ENCODE measurements at regions not wholly inside any gene's neighbourhood (a gene's known extent, or its start where the extent isn't known, plus 50 kb on each side); places are given as distances from the start of the nearest gene placed in this dataset.

DNA sequence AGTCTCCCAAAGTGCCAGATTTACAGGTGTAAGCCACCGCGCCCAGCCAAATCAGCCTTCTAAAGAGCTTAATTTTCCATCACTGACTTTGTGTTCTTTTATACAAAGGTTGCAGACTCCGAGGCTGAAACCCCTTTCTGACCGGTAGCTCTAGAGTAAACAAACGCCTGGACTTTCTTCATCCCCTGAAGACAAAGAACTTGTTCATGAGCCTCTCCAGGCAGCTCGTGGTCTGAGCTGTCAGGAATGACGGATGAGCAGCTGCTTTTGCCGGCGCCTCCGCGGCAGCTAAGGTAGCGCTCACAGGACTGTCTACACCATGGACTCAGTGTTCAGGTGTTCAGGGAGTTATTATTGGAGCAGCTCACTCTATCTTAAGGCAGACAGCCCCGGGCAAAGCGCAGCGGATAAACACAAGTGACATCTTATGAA, 128.5 kb upstream of the ERRFI1 start:
- TF ChIP-seq TAF1 (IDR thresholded peaks at IDR 0.05; ENCODE audit: low read depth) (no peak), REST (IDR thresholded peaks at IDR 0.05; ENCODE audit: borderline replicate concordance) (no peak)
